ENCODE measurements at regions not wholly inside any gene's neighbourhood (a gene's known extent, or its start where the extent isn't known, plus 50 kb on each side); places are given as distances from the start of the nearest gene placed in this dataset.

DNA sequence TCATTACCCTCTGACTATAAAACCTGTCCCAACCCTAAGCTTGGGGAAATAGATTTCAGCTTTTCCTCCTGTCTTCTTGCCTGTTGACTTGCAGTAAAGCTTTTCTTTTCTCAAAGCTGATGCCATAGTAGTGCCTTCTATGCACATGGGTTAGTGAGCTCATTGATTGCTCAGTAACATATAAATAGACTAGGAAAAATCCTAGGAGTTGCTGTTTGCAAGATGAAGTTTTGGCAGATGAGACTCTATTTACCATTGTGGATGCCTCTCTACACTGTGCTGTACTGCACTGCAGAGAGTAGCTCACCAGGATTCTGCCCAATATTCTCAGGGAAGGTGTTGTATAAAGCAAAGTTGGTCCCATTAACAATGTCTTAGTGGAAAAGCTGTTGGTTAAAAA is 262.7 kb upstream of the CD180 start:
- H3K27ac ChIP-seq: no peak overlapping the region
- H3K4me1 ChIP-seq: no peaks in the 10 kb centered on the region
- TF ChIP-seq CTCF (IDR thresholded peaks at IDR 0.05) (no peak), POLR2A (IDR thresholded peaks at IDR 0.05) (no peak), EP300 (IDR thresholded peaks at IDR 0.05) (no peak)
- H3K4me3 ChIP-seq: no peak overlapping the region
- no peaks in the 10 kb centered on the region for H3K27me3 ChIP-seq
- H3K9me3 ChIP-seq: no peaks in the 10 kb centered on the region
- no peaks in the 10 kb centered on the region for H3K36me3 ChIP-seq
- no peak for DNase-seq (ENCODE audit: low spot score in 2 of 2)

GRCh38 chr5:67455970-67456369 is 259.4 kb upstream of the CD180 start:
- no peak for TF ChIP-seq POLR2A (IDR thresholded peaks at IDR 0.05)
- TF ChIP-seq EP300 (IDR thresholded peaks at IDR 0.05): no peak
- TF ChIP-seq CTCF (IDR thresholded peaks at IDR 0.05): no peak
- no peaks in the 10 kb centered on the region for H3K36me3 ChIP-seq

GRCh38 chr5:67454957-67455561 is 258.5 kb upstream of the CD180 start:
- H3K27me3 ChIP-seq: no peaks in the 10 kb centered on the region
- no peak for TF ChIP-seq POLR2A (IDR thresholded peaks at IDR 0.05)
- no peak overlapping the region for H3K4me3 ChIP-seq
- H3K36me3 ChIP-seq: no peaks in the 10 kb centered on the region
- H3K9me3 ChIP-seq: no peaks in the 10 kb centered on the region
- H3K27ac ChIP-seq: no peak overlapping the region
- H3K4me1 ChIP-seq: peaks cover 0 to 3% (median 0%) of the 10 kb centered on the region in 4 donors
- no peak for DNase-seq (ENCODE audit: low spot score in 2 of 2)
- WGBS, 2 donors: 97 to 100% methylated on average over 1 of the region's 1 CpG

More at GRCh38 chr5:67455970-67456369, 259.4 kb upstream of the CD180 start:
- Histone ChIP-seq H3K27ac (no peak overlapping the region), H3K4me3 (no peak overlapping the region), H3K27me3 (no peaks in the 10 kb centered on the region), H3K9me3 (no peaks in the 10 kb centered on the region), H3K4me1 (peaks cover 0 to 3% (median 0%) of the 10 kb centered on the region in 4 donors)
- DNase-seq (ENCODE audit: low spot score in 2 of 2): no peak
- 97% methylated on average over 1 of the region's 1 CpG for WGBS, 2 donors

DNA sequence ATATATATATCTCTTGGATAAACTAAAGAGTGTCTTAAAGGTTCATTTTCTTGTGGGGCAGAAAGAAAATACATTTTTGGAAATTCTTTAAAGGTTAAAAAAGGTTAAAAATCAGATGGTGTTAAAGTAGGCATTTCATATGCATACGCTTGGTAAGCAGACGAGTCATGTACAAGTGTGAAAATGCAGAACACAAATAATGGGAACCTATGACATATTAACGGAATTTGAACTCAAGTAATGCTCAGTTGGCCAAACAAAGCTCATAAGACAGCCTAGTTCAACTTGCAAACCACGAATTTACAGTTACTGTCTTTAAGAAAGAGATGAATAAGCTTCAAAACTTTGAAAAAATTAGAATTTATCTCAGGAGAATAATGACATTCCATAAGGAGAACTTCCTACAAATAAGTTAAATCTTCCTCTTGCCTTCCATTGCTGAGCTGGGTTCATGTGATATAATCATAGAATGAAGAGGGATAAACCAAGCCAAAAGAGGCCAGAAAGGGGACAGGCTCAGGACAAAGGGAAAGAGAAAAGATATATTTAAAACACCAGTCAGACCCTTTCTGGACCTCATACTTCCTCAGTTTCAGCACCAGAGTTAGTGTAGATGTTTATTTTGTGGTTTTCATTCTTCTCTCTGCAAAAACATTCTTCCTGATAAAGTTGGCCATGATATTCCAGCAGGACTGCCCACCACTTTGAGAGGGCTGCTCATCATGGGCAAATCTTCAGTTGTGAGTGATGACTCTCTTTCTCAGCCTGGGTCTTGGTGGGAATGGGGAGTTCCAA is 256.7 kb upstream of the CD180 start:
- Histone ChIP-seq H3K27ac (no peak overlapping the region), H3K9me3 (peaks cover 0 to 8% (median 0%) of the 10 kb centered on the region in 4 donors), H3K36me3 (no peaks in the 10 kb centered on the region), H3K4me1 (peaks cover 0 to 3% (median 0%) of the 10 kb centered on the region in 4 donors), H3K4me3 (no peak overlapping the region), H3K27me3 (no peaks in the 10 kb centered on the region)
- TF ChIP-seq EP300 (IDR thresholded peaks at IDR 0.05): no peak
- TF ChIP-seq POLR2A (IDR thresholded peaks at IDR 0.05): no peak
- no peak for TF ChIP-seq CTCF (IDR thresholded peaks at IDR 0.05)
- WGBS, 2 donors: 78 to 87% methylated on average over 4 of the region's 4 CpGs
- DNase-seq (ENCODE audit: low spot score in 2 of 2): no peak

DNA sequence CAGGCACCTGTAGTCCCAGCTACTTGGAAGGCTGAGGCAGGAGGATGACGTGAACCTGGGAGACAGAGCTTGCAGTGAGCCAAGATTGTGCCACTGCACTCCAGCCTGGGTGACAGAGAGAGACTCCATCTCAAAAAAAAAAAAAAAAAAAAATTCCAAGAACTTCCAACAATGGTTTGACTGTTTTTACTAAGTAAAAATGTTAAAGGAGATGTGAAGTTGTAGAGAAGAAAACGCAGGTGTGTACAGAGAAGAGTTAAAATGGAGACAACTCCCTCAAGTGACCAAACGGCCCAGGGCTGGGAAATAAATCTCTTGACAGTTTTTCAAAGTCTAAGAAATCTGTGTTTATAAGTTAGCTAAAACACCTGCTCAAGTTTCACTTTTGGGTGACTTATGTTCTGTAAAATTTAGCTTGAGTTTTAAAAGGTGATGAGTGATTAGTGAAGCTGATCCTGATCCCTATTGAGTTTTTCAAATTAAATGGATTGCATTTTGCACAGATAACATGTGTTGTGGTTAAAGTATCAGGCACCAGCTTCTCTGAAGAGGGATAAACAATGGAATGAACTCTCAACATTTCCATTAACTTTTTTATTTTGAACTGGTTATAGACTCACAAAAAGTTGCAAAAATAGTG is 255.2 kb upstream of the CD180 start:
- Histone ChIP-seq H3K4me1 (peaks cover 0 to 3% (median 0%) of the 10 kb centered on the region in 4 donors), H3K4me3 (no peak overlapping the region), H3K27me3 (no peaks in the 10 kb centered on the region), H3K36me3 (no peaks in the 10 kb centered on the region), H3K9me3 (peaks cover 0 to 8% (median 0%) of the 10 kb centered on the region in 4 donors), H3K27ac (no peak overlapping the region)
- no peak for TF ChIP-seq CTCF (IDR thresholded peaks at IDR 0.05)
- TF ChIP-seq POLR2A (IDR thresholded peaks at IDR 0.05): no peak
- no peak for TF ChIP-seq EP300 (IDR thresholded peaks at IDR 0.05)
- 70 to 76% methylated on average over 3 of the region's 3 CpGs for WGBS, 2 donors
- no peak for DNase-seq (ENCODE audit: low spot score in 2 of 2)

Data from tibial nerve (tissue), 4 donors.